T-helper 1 cell (primary cell): ENCODE measurements at regions not wholly inside any gene's neighbourhood (a gene's known extent, or its start where the extent isn't known, plus 50 kb on each side); places are given as distances from the start of the nearest gene placed in this dataset.

Experiments
- DNase-seq, 5 donors: peaks; one replicate each; pipeline ENCODE4 v3.0.0-alpha.2; 2012 to 2020

DNA sequence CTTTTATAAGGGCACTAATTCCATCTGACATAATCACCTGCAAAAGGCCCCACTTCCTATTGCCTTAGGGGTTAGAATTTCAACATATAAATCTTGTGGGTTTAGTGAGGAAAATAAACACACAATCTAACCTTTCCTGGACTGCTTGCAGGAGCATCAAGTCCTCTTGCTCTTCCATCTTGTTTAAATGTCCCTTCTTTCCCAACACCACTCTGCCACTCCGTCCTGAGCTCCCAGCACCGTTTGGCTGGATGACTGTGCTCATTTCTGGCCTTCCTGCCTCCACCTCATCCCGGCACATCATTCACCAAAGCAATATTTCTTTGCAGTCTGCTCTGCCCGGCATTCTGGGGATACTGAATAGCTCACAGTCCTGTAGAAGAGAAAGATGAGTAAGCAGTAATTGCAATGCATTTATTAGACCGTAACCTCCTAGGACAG is 247.8 kb downstream of the BCL2 start:
- no peak for DNase-seq

GRCh38 chr18:63070767-63071502 is 248.6 kb downstream of the BCL2 start:
- DNase-seq, result no peak

DNA sequence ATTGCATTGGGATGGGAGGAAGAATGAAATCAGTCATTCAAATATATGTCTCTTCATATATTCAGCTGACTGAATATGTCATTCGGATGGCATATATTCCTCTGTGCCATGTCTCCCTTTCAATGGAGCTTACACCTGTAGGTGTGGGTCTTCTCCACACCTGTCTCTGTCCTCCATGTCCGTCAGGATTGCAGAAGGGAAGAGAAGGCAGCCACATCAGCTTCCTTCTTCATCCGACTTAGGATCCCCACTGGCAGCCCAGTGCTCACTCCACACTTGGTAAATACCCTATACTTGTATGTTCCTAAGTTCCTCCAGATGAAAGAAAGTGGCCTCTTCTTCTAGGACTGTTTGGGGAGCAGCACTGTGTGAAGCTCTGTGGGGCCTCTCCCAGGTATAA is 250.1 kb downstream of the BCL2 start:
- no peak for DNase-seq

DNA sequence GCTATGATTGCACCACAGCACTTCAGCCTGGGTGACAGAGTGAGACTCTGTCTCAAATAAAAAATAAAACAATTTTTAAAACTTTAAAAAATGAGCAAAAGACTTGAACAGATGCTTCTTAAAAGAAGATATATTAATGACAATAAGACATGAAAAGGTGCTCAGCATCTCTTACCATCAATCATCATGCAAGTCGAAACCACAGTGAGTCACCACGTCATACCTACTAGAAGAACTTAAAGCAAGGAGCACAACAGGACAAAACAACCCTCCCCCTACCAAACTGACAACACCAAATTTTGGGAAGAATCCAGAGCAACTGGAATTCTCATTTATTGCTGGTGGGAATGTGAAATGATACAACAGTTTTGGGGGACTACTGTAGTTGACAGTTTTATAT is 251.6 kb downstream of the BCL2 start:
- DNase-seq, result no peak

DNA sequence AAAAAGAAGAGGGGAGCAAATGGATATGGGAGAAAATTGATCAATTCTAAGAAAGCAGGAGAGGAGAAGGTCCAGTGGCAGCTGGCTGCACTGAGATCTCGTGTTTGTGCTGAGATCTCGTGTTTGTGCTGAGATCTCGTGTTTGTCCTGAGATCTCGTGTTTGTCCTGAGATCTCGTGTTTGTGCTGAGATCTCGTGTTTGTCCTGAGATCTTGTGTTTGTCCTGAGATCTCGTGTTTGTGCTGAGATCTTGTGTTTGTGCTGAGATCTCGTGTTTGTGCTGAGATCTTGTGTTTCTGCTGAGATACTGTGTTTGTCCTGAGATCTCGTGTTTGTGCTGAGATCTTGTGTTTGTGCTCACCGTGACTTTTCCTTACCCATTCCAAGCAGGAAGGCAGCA is 254.4 kb downstream of the BCL2 start:
- DNase-seq, result no peak

DNA sequence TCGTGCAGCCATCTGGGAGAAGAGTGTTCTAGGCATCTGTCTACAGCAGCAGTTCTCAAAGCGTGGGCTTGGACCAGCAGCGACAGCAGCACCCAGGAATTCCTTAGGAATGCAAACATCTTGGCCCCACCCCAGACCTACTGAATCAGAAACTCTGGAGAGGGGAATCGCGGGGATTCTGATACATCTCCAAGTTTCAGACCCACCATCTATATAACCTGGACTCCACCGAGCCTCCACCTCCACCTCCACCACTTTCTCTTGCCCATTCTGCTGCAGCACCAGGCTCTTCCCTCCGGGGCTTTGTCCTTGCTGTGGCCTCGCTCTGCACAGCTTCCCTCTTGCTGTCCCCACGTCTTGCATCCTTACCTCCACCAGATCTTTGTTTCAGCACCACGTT is 256.4 kb downstream of the BCL2 start:
- no peak for DNase-seq

GRCh38 chr18:63062246-63062645 is 257.3 kb downstream of the BCL2 start:
- DNase-seq, result no peak

GRCh38 chr18:63061303-63061702 is 258.3 kb downstream of the BCL2 start:
- DNase-seq, result no peak

DNA sequence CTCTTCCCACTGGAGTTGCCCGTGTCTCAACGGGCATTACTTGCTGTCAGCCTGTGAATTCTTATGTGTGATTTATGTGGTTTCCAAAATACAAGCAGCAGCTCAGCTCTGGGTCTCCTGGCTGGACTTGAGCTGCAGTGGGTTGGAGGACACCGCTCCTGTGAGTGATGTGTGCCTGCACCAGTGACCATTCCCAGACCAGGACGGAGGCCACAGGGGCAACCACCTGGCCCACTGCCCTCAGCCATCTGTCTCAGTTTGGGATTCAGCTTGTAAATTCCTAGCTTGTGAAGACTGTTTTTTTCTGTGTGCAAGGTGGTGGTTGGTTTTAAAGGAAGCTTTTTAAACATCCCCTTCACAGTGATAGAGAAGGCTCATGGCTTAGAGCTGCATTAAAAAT is 261.0 kb downstream of the BCL2 start:
- no peak for DNase-seq

DNA sequence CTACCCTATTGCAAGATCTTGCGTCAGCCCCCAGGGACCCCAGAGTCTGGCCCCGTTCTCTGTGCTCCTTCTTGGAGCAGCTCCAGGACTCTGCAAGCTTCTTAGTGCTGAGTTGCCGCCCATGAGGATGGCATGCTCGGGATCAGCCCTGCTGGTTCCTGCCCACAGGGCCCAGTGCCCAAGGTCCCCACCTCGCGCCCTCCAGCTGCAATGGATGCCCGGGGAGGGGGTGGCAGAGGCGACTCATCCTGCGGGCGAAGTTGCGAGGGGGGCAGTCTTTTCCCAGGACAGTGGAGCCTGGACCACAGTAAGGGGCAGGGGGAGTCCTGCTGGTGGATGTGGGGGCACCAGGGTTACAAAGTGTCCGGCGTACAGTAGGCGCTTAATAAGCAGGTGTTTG is 261.9 kb downstream of the BCL2 start:
- no peak for DNase-seq

DNA sequence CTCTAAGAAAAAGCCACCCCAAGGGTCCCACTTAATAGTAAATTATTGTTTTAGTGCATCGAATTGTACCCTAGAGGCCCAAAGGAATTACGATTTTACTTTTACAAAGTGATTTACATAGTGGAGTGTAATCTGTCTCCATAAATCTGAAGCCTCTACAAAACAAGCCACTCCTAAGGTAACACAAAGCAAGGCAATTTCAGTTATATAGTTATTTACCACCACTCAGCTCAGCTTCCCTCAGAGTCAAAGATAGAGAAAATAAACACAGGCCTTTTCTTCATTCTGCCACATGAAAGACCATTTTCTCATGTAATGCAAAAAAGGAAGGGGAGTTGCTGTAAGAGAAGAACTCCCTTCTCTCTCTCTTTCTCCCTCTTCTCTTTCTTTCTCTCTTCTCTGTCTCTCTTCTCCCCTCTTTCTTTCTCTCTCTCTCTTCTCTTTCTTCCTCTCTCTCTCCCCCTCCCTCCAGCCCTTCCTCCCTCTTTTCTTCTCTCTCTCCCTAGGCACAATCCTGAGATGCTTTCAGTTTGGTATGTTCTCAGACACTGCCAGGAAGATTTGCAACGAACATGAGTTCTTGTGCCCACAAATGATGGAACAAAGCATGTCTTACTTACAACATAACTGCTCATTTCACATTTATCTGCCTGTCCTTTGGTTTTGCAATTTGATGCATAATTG is 264.5 kb downstream of the BCL2 start:
- DNase-seq, result no peak

DNA sequence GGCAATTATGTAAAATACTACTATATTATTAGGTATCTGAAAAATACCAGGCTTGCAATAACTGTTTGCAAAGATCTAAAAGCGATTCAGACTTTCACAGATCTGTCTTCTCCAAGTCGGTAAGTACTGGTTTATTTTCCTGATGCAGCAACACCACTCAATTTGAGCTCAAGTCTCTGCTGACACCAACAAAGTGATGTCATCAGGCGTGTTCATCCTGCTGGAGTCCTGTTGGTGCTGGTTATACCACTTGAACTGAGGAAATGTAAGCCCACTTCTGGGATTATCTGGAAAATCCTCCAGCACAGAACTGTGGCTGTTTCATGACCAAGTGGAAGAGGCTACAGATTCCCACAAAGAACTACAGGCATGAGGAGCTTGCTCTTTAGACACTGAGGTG is 267.6 kb downstream of the BCL2 start:
- DNase-seq, result no peak

DNA sequence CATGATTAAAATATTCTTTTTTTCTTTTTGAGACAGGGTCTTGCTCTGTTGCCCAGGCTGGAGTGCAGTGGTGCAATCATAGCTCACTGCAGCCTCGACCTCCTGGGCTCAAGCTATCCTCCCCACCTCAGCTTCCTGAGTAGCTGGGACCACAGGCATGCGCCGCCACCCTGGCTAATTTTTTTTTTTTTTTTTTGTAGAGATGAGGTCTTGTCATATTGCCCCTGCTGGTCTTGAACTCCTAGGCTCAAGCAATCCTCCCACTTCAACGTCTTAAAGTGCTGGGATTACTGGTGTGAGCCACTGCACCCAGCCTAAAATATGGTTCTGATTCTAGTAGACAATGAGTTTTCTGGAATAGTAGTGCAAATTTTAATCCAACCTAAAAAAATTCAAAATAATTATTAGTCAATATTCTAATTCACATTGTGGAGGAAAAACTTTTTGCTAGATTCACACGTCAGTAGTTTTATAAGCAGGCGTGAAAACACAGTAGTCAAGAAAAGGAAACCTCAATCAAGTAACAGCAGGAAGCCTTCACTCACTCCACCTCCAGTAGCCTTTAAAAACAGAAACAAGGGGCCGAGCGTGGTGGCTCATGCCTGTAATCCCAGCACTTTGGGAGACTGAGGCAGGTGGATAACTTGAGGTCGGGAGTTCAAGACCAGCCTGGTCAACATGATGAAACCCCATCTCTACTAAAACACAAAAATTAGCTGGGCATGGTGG is 268.7 kb downstream of the BCL2 start:
- DNase-seq, result peak in 1 of 5 donors; percentile 29

DNA sequence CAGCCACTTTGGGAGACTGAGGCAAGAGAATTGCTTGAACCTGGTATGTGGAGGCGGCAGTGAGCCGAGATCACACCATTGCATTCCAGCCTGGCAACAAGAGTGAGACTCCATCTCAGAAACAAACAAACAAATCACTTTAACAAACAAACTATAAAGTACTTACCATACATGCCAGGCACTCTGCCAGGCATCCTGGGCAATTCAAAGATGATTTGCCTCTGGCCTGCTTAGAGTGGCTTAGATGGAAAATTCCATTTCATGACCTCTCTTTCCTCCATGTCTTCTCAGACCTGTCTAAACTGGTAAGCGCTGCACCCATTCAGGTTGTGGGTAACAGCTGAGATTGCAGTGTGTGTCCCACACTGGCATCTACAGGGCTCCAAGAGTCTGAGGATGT is 273.2 kb downstream of the BCL2 start:
- DNase-seq, result no peak

DNA sequence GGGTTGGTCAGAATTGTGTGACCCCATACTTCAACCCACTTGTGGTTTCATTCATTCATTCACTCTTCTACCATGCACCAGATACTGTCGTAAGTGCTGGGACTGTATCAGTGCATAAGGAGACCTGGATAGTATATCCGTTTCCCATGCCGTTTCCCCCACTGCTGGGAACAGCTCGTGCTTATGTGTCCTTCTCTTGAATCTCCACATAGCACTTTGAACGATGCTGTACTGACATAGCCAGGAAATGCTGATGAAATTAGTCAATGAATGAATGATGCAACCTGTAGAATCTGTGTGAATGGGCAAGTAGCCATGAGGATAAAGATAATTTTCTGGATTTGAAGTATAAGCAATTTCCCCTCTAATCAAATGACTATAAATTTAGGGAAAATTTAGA is 276.1 kb downstream of the BCL2 start:
- DNase-seq, result no peak

DNA sequence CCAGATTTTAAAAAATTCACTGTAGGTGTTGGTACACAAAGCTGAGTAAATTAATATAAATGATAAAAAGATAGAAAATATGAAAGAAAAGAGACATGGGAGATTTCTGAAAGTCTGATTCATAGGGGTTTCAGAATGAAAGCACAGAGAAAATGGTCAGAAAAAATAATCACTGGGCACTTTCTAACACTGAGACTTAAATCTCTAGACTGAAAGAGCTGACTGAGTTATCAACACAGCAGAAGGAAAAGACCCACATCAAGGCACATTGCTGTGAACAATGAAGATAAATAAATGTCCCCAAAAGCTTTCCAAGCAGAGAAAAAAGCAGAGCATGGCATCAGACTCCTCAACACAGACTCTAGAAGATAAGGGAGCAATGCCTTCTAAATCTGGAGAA is 277.2 kb downstream of the BCL2 start:
- DNase-seq, result no peak

GRCh38 chr18:63040788-63041410 is 278.7 kb downstream of the BCL2 start:
- DNase-seq, result no peak

- DNase-seq, result no peak
Observed at GRCh38 chr18:63037491-63037890, 282.1 kb downstream of the BCL2 start.

DNA sequence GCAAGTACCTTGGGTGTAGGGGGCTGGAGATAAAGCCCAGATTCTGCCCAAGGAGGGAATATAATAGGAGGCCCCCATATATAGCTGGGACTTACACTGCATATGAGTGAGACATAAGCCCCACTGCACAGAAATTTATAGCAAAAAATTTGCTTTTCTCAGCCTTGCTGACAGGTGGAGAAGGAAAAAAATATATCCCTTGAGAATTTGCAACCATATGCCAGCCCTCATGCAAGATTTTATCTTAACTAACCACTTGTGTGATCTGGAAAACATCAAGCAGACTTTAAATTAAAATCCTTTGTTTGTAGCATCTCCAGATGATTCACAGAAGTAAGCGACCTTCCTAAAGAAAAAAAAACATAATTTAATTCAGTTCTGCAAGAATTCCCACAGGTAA is 288.2 kb downstream of the BCL2 start:
- DNase-seq, result no peak
